ENCODE measurements at regions not wholly inside any gene's neighbourhood (a gene's known extent, or its start where the extent isn't known, plus 50 kb on each side); places are given as distances from the start of the nearest gene placed in this dataset.

DNA sequence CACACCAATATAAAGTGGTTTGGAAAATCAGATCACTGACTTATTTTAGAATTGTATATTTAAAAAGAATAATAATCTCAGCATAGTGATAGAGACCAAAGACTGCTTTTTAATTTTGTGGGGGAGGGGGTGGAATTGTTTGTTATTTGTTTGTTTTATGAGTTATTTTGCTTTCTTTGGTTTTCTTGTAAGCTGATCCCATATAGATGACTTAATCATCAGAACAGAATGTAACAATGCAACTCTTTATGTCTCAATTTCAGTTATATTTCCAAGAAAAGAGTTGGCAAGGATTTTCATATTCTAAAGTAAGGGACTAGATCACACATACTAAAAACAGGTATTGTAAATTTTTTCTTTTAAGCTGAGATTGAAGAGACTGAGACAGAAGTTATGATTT lies 984.9 kb downstream of the TLE4 start:
- no peak for FAIRE-seq
- POLR2A ChIA-PET, result no interaction called here
- intact Hi-C loops (cut with micrococcal nuclease; ENCODE audit: unreplicated experiment), result no loop called here

DNA sequence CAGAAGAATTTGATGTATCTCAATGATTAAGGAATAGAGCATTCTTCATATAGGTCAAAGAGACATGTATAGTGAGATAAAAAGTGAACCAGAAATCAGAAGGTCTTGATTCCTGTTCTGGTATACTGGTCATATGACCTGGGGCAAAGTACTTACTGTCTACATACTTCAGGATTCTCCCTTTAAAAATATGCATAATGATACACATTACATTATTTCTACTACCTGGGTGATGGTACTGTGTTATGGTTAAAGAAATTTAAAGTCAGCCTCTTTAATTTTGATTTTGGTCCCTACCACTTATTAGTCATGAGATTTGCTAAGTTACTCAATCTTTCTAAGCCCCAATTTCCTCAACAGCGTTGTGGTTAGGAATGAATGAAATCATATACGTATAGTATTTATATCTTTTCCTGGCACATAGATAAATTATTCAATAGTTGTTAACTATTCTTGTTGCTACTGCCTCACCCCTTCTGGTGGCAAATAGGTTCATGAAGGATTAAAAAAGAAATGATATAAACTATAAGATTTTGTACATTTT lies 984.1 kb downstream of the TLE4 start:
- in situ Hi-C loops (cut with HindIII; ENCODE audit: extremely low pct_ligation_motif_present, low pct_unique_long_range_greater_than_20kb) (no loop called here), intact Hi-C loops (cut with micrococcal nuclease; ENCODE audit: unreplicated experiment) (no loop called here)
- 0% methylated on average over 2 of the region's 2 CpGs for WGBS (ENCODE audit: low lambda C conversion rate)
- Histone ChIP-seq H3K9me3 (ENCODE audit: low read length) (peaks cover 52% of the 10 kb centered on the region), H3K9ac (ENCODE audit: insufficient read depth, low read depth, low read length) (no peak overlapping the region), H2AFZ (ENCODE audit: low read length) (no peak overlapping the region), H4K20me1 (ENCODE audit: insufficient read depth, low read length) (no peaks in the 10 kb centered on the region), H3K79me2 (ENCODE audit: insufficient read depth, low read length) (no peaks in the 10 kb centered on the region), H3K4me2 (ENCODE audit: low read depth, low read length) (no peak overlapping the region), H3K27ac (ENCODE audit: extremely low read length, insufficient read depth, low read length) (no peak overlapping the region), H3K4me1 (ENCODE audit: insufficient read depth, low read length) (no peaks in the 10 kb centered on the region), H3K4me3 (replicated peaks in 1 of 3; ENCODE audit: insufficient read depth in 1 of 3, low read depth in 2 of 3, low read length in 3 of 3) (no peak overlapping the region), H3K36me3 (replicated peaks in 1 of 2; ENCODE audit: control insufficient read depth in 1 of 2, insufficient read depth in 2 of 2, low read length in 2 of 2) (no peaks in the 10 kb centered on the region), H3K27me3 (ENCODE audit: control insufficient read depth in 1 of 2, insufficient read depth in 2 of 2, low read length in 2 of 2) (no peaks in the 10 kb centered on the region)
- ATAC-seq, result no peak
- CTCF ChIA-PET (ENCODE audit: low intra/inter-chr PET ratio, low total read pairs), result no interaction called here
- BruUV-seq (replicated peaks), result no TSS peak
- DNase-seq (ENCODE audit: low spot score), result no peak
- no peak for FAIRE-seq
- TF ChIP-seq ZKSCAN8 (CRISPR knock-in tag; IDR thresholded peaks at IDR 0.05; ENCODE audit: borderline replicate concordance), result no peak
- TF ChIP-seq KAT8 (CRISPR knock-in tag; IDR thresholded peaks at IDR 0.05), result no peak
- POLR2A ChIA-PET, result no interaction called here

More for the DNA sequence above, 984.9 kb downstream of the TLE4 start:
- H3K4me2 ChIP-seq (ENCODE audit: low read depth, low read length), result no peak overlapping the region
- ATAC-seq, result no peak
- no peak for TF ChIP-seq SIN3B (IDR thresholded peaks at IDR 0.05; ENCODE audit: low read length)
- TF ChIP-seq TRIM24 (CRISPR knock-in tag; IDR thresholded peaks at IDR 0.05), result no peak
- TF ChIP-seq MEIS2 (CRISPR knock-in tag; IDR thresholded peaks at IDR 0.05), result no peak
- no peak for TF ChIP-seq ATF7 (IDR thresholded peaks at IDR 0.05)
- no peak for TF ChIP-seq ATF7 (CRISPR knock-in tag; IDR thresholded peaks at IDR 0.05)
- TF ChIP-seq SRF (IDR thresholded peaks at IDR 0.05; ENCODE audit: low read depth, low read length), result no peak
- TF ChIP-seq NCOR1 (IDR thresholded peaks at IDR 0.05; ENCODE audit: borderline replicate concordance, low read length), result no peak
- in situ Hi-C loops (cut with HindIII; ENCODE audit: extremely low pct_ligation_motif_present, low pct_unique_long_range_greater_than_20kb), result no loop called here
- no peaks in the 10 kb centered on the region for H3K79me2 ChIP-seq (ENCODE audit: insufficient read depth, low read length)
- no TSS peak for BruUV-seq (replicated peaks)
- H4K20me1 ChIP-seq (ENCODE audit: insufficient read depth, low read length), result no peaks in the 10 kb centered on the region
- no peak overlapping the region for H3K9ac ChIP-seq (ENCODE audit: insufficient read depth, low read depth, low read length)
- peaks cover 52% of the 10 kb centered on the region for H3K9me3 ChIP-seq (ENCODE audit: low read length)
- H3K4me1 ChIP-seq (ENCODE audit: insufficient read depth, low read length), result no peaks in the 10 kb centered on the region
- no peak for DNase-seq (ENCODE audit: low spot score)
- no peak overlapping the region for H3K4me3 ChIP-seq (replicated peaks in 1 of 3; ENCODE audit: insufficient read depth in 1 of 3, low read depth in 2 of 3, low read length in 3 of 3)
- CTCF ChIA-PET (ENCODE audit: low intra/inter-chr PET ratio, low total read pairs), result no interaction called here
- no peak overlapping the region for H3K27ac ChIP-seq (ENCODE audit: extremely low read length, insufficient read depth, low read length)
- H3K36me3 ChIP-seq (replicated peaks in 1 of 2; ENCODE audit: control insufficient read depth in 1 of 2, insufficient read depth in 2 of 2, low read length in 2 of 2), result no peaks in the 10 kb centered on the region
- H3K27me3 ChIP-seq (ENCODE audit: control insufficient read depth in 1 of 2, insufficient read depth in 2 of 2, low read length in 2 of 2), result no peaks in the 10 kb centered on the region
- H2AFZ ChIP-seq (ENCODE audit: low read length), result no peak overlapping the region
